ENCODE measurements at regions not wholly inside any gene's neighbourhood (a gene's known extent, or its start where the extent isn't known, plus 50 kb on each side); places are given as distances from the start of the nearest gene placed in this dataset.
"Not testable (repeated sequence)": the region's sequence is repeated elsewhere in the genome, so short reads cannot be mapped to it uniquely, and the experiment has no call there.

- DNase-seq; H3K4me1 ChIP-seq (ENCODE audit: insufficient read depth, low read length); H3K4me3 Mint-ChIP-seq; H3K27me3 ChIP-seq (ENCODE audit: insufficient read depth, low read length, poor library complexity, severe bottlenecking); H3K27me3 Mint-ChIP-seq; H3K9me3 ChIP-seq (ENCODE audit: low read length); H3K4me3 ChIP-seq (ENCODE audit: low read length); H3K36me3 Mint-ChIP-seq; POLR2A ChIA-PET; CTCF ChIA-PET; H3K9me3 Mint-ChIP-seq; H3K36me3 ChIP-seq (ENCODE audit: insufficient read depth, low read length); H3K27ac ChIP-seq (ENCODE audit: low read depth, low read length); H3K4me1 Mint-ChIP-seq; H3K27ac Mint-ChIP-seq: not testable (repeated sequence)
Observed at GRCh38 chr22:33989263-33989662, 69.0 kb upstream of the LARGE1 start.

GRCh38 chr22:33991620-33992019 lies 71.3 kb upstream of the LARGE1 start:
- no peak overlapping the region for H3K4me3 ChIP-seq (ENCODE audit: low read length)
- DNase-seq = no peak
- POLR2A ChIA-PET = no interaction called here
- no peaks in the 10 kb centered on the region for H3K36me3 ChIP-seq (ENCODE audit: insufficient read depth, low read length)
- Mint-ChIP-seq H3K4me1 (no peaks in the 10 kb centered on the region), H3K4me3 (no peak overlapping the region), H3K27me3 (no peaks in the 10 kb centered on the region), H3K36me3 (no peaks in the 10 kb centered on the region), H3K9me3 (peaks cover 0 to 7% (median 4%) of the 10 kb centered on the region in 5 donors), H3K27ac (no peak overlapping the region)
- H3K9me3 ChIP-seq (ENCODE audit: low read length) = no peaks in the 10 kb centered on the region
- CTCF ChIA-PET = no interaction called here
- no peaks in the 10 kb centered on the region for H3K27me3 ChIP-seq (ENCODE audit: insufficient read depth, low read length, poor library complexity, severe bottlenecking)
- no peaks in the 10 kb centered on the region for H3K4me1 ChIP-seq (ENCODE audit: insufficient read depth, low read length)
- H3K27ac ChIP-seq (ENCODE audit: low read depth, low read length) = no peak overlapping the region

- DNase-seq = no peak
- H3K27me3 Mint-ChIP-seq = peaks cover 0 to 1% of the 10 kb centered on the region in 2 donors
- ChIA-PET CTCF (no interaction called here), POLR2A (no interaction called here)
- Histone ChIP-seq H3K4me1 (ENCODE audit: insufficient read depth, low read length) (no peaks in the 10 kb centered on the region), H3K36me3 (ENCODE audit: insufficient read depth, low read length) (no peaks in the 10 kb centered on the region), H3K9me3 (ENCODE audit: low read length) (no peaks in the 10 kb centered on the region), H3K27me3 (ENCODE audit: insufficient read depth, low read length, poor library complexity, severe bottlenecking) (no peaks in the 10 kb centered on the region), H3K4me3 (ENCODE audit: low read length) (no peak overlapping the region), H3K27ac (ENCODE audit: low read depth, low read length) (no peak overlapping the region)
- H3K4me1 Mint-ChIP-seq = no peaks in the 10 kb centered on the region
- no peaks in the 10 kb centered on the region for H3K36me3 Mint-ChIP-seq
- H3K27ac Mint-ChIP-seq = no peak overlapping the region
- no peak overlapping the region for H3K4me3 Mint-ChIP-seq
- peaks cover 15 to 35% (median 19%) of the 10 kb centered on the region in 5 donors for H3K9me3 Mint-ChIP-seq
Observed at GRCh38 chr22:33996824-33997223, 76.5 kb upstream of the LARGE1 start.

- Mint-ChIP-seq H3K36me3 (no peaks in the 10 kb centered on the region), H3K27ac (peak overlapping the region in 1 of 8 donors; percentile 57), H3K4me1 (no peaks in the 10 kb centered on the region), H3K27me3 (peaks cover 0 to 1% of the 10 kb centered on the region in 2 donors), H3K4me3 (no peak overlapping the region), H3K9me3 (peaks cover 18 to 45% (median 25%) of the 10 kb centered on the region in 5 donors)
- DNase-seq = no peak
- no peak overlapping the region for H3K27ac ChIP-seq (ENCODE audit: low read depth, low read length)
- H3K27me3 ChIP-seq (ENCODE audit: insufficient read depth, low read length, poor library complexity, severe bottlenecking) = no peaks in the 10 kb centered on the region
- no peak overlapping the region for H3K4me3 ChIP-seq (ENCODE audit: low read length)
- H3K9me3 ChIP-seq (ENCODE audit: low read length) = no peaks in the 10 kb centered on the region
- H3K36me3 ChIP-seq (ENCODE audit: insufficient read depth, low read length) = no peaks in the 10 kb centered on the region
- ChIA-PET POLR2A (no interaction called here), CTCF (no interaction called here)
- no peaks in the 10 kb centered on the region for H3K4me1 ChIP-seq (ENCODE audit: insufficient read depth, low read length)
Observed at GRCh38 chr22:34000879-34001526, 80.7 kb upstream of the LARGE1 start.

GRCh38 chr22:34001701-34002466 lies 81.6 kb upstream of the LARGE1 start:
- Mint-ChIP-seq H3K4me3 (no peak overlapping the region), H3K27ac (no peak overlapping the region), H3K36me3 (no peaks in the 10 kb centered on the region), H3K9me3 (peaks cover 18 to 45% (median 23%) of the 10 kb centered on the region in 5 donors), H3K27me3 (peaks cover 0 to under 1% of the 10 kb centered on the region in 2 donors), H3K4me1 (no peaks in the 10 kb centered on the region)
- ChIA-PET CTCF (no interaction called here), POLR2A (no interaction called here)
- Histone ChIP-seq H3K9me3 (ENCODE audit: low read length) (no peaks in the 10 kb centered on the region), H3K4me1 (ENCODE audit: insufficient read depth, low read length) (no peaks in the 10 kb centered on the region), H3K27me3 (ENCODE audit: insufficient read depth, low read length, poor library complexity, severe bottlenecking) (no peaks in the 10 kb centered on the region), H3K4me3 (ENCODE audit: low read length) (no peak overlapping the region), H3K27ac (ENCODE audit: low read depth, low read length) (no peak overlapping the region), H3K36me3 (ENCODE audit: insufficient read depth, low read length) (no peaks in the 10 kb centered on the region)
- no peak for DNase-seq

GRCh38 chr22:34004058-34004457 lies 83.8 kb upstream of the LARGE1 start:
- H3K27ac ChIP-seq (ENCODE audit: low read depth, low read length) = no peak overlapping the region
- no peak for DNase-seq
- no peaks in the 10 kb centered on the region for H3K4me1 ChIP-seq (ENCODE audit: insufficient read depth, low read length)
- no peaks in the 10 kb centered on the region for H3K36me3 ChIP-seq (ENCODE audit: insufficient read depth, low read length)
- Mint-ChIP-seq H3K4me1 (no peaks in the 10 kb centered on the region), H3K27ac (no peak overlapping the region), H3K4me3 (no peak overlapping the region), H3K9me3 (peaks cover 15 to 30% (median 21%) of the 10 kb centered on the region in 5 donors), H3K27me3 (no peaks in the 10 kb centered on the region), H3K36me3 (no peaks in the 10 kb centered on the region)
- no peak overlapping the region for H3K4me3 ChIP-seq (ENCODE audit: low read length)
- ChIA-PET CTCF (no interaction called here), POLR2A (no interaction called here)
- H3K9me3 ChIP-seq (ENCODE audit: low read length) = no peaks in the 10 kb centered on the region
- no peaks in the 10 kb centered on the region for H3K27me3 ChIP-seq (ENCODE audit: insufficient read depth, low read length, poor library complexity, severe bottlenecking)

GRCh38 chr22:34010259-34010658 lies 90.0 kb upstream of the LARGE1 start:
- H3K4me1 Mint-ChIP-seq = no peaks in the 10 kb centered on the region
- Histone ChIP-seq H3K36me3 (ENCODE audit: insufficient read depth, low read length) (no peaks in the 10 kb centered on the region), H3K27ac (ENCODE audit: low read depth, low read length) (no peak overlapping the region), H3K27me3 (ENCODE audit: insufficient read depth, low read length, poor library complexity, severe bottlenecking) (no peaks in the 10 kb centered on the region), H3K4me1 (ENCODE audit: insufficient read depth, low read length) (no peaks in the 10 kb centered on the region), H3K9me3 (ENCODE audit: low read length) (no peaks in the 10 kb centered on the region), H3K4me3 (ENCODE audit: low read length) (no peak overlapping the region)
- ChIA-PET POLR2A (no interaction called here), CTCF (no interaction called here)
- no peak overlapping the region for H3K4me3 Mint-ChIP-seq
- no peak overlapping the region for H3K27ac Mint-ChIP-seq
- DNase-seq = no peak
- H3K9me3 Mint-ChIP-seq = peaks cover 9 to 28% (median 19%) of the 10 kb centered on the region in 5 donors
- H3K36me3 Mint-ChIP-seq = no peaks in the 10 kb centered on the region
- no peaks in the 10 kb centered on the region for H3K27me3 Mint-ChIP-seq

- POLR2A ChIA-PET = no interaction called here
Observed at GRCh38 chr22:34015642-34016041, 95.4 kb upstream of the LARGE1 start.

More at GRCh38 chr22:34015642-34016041, 95.4 kb upstream of the LARGE1 start:
- Histone ChIP-seq H3K27me3 (ENCODE audit: insufficient read depth, low read length, poor library complexity, severe bottlenecking) (no peaks in the 10 kb centered on the region), H3K36me3 (ENCODE audit: insufficient read depth, low read length) (no peaks in the 10 kb centered on the region), H3K27ac (ENCODE audit: low read depth, low read length) (no peak overlapping the region), H3K9me3 (ENCODE audit: low read length) (no peaks in the 10 kb centered on the region), H3K4me3 (ENCODE audit: low read length) (no peak overlapping the region), H3K4me1 (ENCODE audit: insufficient read depth, low read length) (no peaks in the 10 kb centered on the region)
- DNase-seq = no peak
- no peak overlapping the region for H3K27ac Mint-ChIP-seq
- no peaks in the 10 kb centered on the region for H3K36me3 Mint-ChIP-seq
- CTCF ChIA-PET = no interaction called here
- H3K9me3 Mint-ChIP-seq = peaks cover 11 to 32% (median 14%) of the 10 kb centered on the region in 5 donors
- no peaks in the 10 kb centered on the region for H3K27me3 Mint-ChIP-seq
- H3K4me3 Mint-ChIP-seq = no peak overlapping the region
- no peaks in the 10 kb centered on the region for H3K4me1 Mint-ChIP-seq
